ENCODE measurements at regions not wholly inside any gene's neighbourhood (a gene's known extent, or its start where the extent isn't known, plus 50 kb on each side); places are given as distances from the start of the nearest gene placed in this dataset.

DNA sequence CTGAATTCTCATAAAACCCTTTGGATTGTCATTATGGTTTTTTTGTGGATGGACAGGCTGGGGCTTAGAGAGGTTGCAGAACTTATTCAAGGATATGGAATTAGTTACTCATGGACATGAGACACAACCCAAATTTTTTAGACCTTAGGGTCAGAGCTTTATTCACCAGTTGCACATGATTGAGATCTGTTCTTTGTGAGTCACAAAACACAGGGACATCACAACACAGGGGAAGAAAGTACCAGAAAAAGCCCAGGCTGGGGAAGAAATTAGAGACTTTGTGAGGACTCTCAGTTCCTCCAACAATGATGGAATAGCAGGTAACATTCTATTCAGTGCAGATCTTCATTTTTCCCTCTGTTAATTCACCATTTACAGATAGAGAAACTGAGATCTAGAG, 602.4 kb upstream of the CPEB2 start:
- Histone ChIP-seq H2BK5ac (ENCODE audit: insufficient read length, low read length) (no peak overlapping the region), H3K27me3 (ENCODE audit: insufficient read depth, low read length) (no peaks in the 10 kb centered on the region), H3K4ac (ENCODE audit: low read depth, low read length) (no peak overlapping the region), H2AFZ (ENCODE audit: low read length) (no peak overlapping the region), H4K91ac (ENCODE audit: insufficient read length, low read depth, low read length) (no peak overlapping the region), H3K9ac (ENCODE audit: extremely low read depth, insufficient read length, low read length) (no peak overlapping the region), H3K14ac (ENCODE audit: insufficient read depth, low read length) (no peak overlapping the region), H3K79me2 (ENCODE audit: insufficient read depth, low read length) (no peaks in the 10 kb centered on the region), H4K5ac (ENCODE audit: insufficient read length, low read depth, low read length) (no peak overlapping the region), H3K4me1 (ENCODE audit: insufficient read depth, low read length) (peaks cover 5% of the 10 kb centered on the region; the same call in 1 of the 2 replicates), H2BK120ac (ENCODE audit: low read depth, low read length, poor library complexity, severe bottlenecking) (no peak overlapping the region), H3T11ph (ENCODE audit: low read length) (no peak overlapping the region), H3K9me3 (ENCODE audit: control insufficient read depth, low read depth, low read length) (no peaks in the 10 kb centered on the region), H2BK15ac (ENCODE audit: low read depth, low read length) (no peak overlapping the region), H2AK5ac (ENCODE audit: insufficient read length, low read length) (no peak overlapping the region), H2BK12ac (ENCODE audit: insufficient read length, low read depth, low read length) (no peak overlapping the region), H3K56ac (ENCODE audit: insufficient read length, low read depth, low read length) (no peak overlapping the region), H3K27ac (ENCODE audit: insufficient read length, low read depth, low read length) (no peak overlapping the region), H3K4me2 (ENCODE audit: insufficient read depth, insufficient read length, low read length) (no peak overlapping the region), H3K79me1 (ENCODE audit: insufficient read depth, low read depth, low read length, poor library complexity, severe bottlenecking) (no peaks in the 10 kb centered on the region), H2BK20ac (ENCODE audit: low read depth, low read length, poor library complexity, severe bottlenecking) (no peak overlapping the region), H4K20me1 (ENCODE audit: control insufficient read depth, insufficient read depth, insufficient read length) (no peaks in the 10 kb centered on the region), H4K8ac (replicated peaks; ENCODE audit: insufficient read length, low read depth, low read length) (no peak overlapping the region), H3K18ac (ENCODE audit: insufficient read length, low read depth, low read length) (no peak overlapping the region), H3K23me2 (ENCODE audit: insufficient read length, low read depth, low read length, poor library complexity, severe bottlenecking) (no peaks in the 10 kb centered on the region), H3K23ac (ENCODE audit: insufficient read length, low read depth, low read length) (no peak overlapping the region)
- TF ChIP-seq, protein P1, sequence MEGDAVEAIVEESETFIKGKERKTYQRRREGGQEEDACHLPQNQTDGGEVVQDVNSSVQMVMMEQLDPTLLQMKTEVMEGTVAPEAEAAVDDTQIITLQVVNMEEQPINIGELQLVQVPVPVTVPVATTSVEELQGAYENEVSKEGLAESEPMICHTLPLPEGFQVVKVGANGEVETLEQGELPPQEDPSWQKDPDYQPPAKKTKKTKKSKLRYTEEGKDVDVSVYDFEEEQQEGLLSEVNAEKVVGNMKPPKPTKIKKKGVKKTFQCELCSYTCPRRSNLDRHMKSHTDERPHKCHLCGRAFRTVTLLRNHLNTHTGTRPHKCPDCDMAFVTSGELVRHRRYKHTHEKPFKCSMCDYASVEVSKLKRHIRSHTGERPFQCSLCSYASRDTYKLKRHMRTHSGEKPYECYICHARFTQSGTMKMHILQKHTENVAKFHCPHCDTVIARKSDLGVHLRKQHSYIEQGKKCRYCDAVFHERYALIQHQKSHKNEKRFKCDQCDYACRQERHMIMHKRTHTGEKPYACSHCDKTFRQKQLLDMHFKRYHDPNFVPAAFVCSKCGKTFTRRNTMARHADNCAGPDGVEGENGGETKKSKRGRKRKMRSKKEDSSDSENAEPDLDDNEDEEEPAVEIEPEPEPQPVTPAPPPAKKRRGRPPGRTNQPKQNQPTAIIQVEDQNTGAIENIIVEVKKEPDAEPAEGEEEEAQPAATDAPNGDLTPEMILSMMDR (conservative IDR thresholded peaks at IDR 0.05) = no peak
- no peak for DNase-seq
- H3K27me3 Mint-ChIP-seq (ENCODE audit: low read depth) = no peaks in the 10 kb centered on the region; the same call in 1 of the 2 replicates
- H3K27ac Mint-ChIP-seq = no peak overlapping the region
- H3K9me3 Mint-ChIP-seq = peaks cover 8 to 11% of the 10 kb centered on the region in 2 experiments
- no peak overlapping the region for H3K4me3 Mint-ChIP-seq
- peaks cover 0 to 11% (median 6%) of the 10 kb centered on the region in 3 experiments; a peak in 5 of 7 replicates for H3K36me3 Mint-ChIP-seq (ENCODE audit: insufficient read depth in 1 of 3, low read depth in 3 of 3)
- H3K4me1 Mint-ChIP-seq = peaks cover 20 to 34% of the 10 kb centered on the region in 2 experiments

Measured in H9 (cell line).